Cardiac septum (tissue), 1 donor: ENCODE measurements at regions not wholly inside any gene's neighbourhood (a gene's known extent, or its start where the extent isn't known, plus 50 kb on each side); places are given as distances from the start of the nearest gene placed in this dataset.
"Not testable (repeated sequence)": the region's sequence is repeated elsewhere in the genome, so short reads cannot be mapped to it uniquely, and the experiment has no call there.

Experiments used
- DNase-seq: peaks from one replicate; pipeline ENCODE4 v3.0.0-alpha.2; 2020; ENCODE audit warnings: low spot score
- intact Hi-C: fragments of 100-400 bp; cut with DNase I; formaldehyde crosslinking; loops from one replicate; pipeline ENCODE4 v1.14.0; 2022
- donor health status: DM: no; HTN: no; CAD: no.

- intact Hi-C loops = no loop called here
- DNase-seq = no peak
Measured at GRCh38 chr13:70619936-70620335, 511.7 kb upstream of the KLHL1 start.

GRCh38 chr13:70616847-70617246 is 508.6 kb upstream of the KLHL1 start:
- DNase-seq = no peak
- intact Hi-C loops = no loop called here

GRCh38 chr13:70613295-70613694 is 505.0 kb upstream of the KLHL1 start:
- intact Hi-C loops = no loop called here
- no peak for DNase-seq

- intact Hi-C loops = no loop called here
- no peak for DNase-seq
Measured at GRCh38 chr13:70612881-70613280, 504.6 kb upstream of the KLHL1 start.

GRCh38 chr13:70604448-70604847 is 496.2 kb upstream of the KLHL1 start:
- DNase-seq = no peak
- intact Hi-C loops = no loop called here

- intact Hi-C loops = no loop called here
- DNase-seq = no peak
Measured at GRCh38 chr13:70593716-70594115, 485.5 kb upstream of the KLHL1 start.

GRCh38 chr13:70585109-70585508 is 476.9 kb upstream of the KLHL1 start:
- DNase-seq = no peak
- intact Hi-C loops = no loop called here

- intact Hi-C loops = no loop called here
- no peak for DNase-seq
Measured at GRCh38 chr13:70580825-70581224, 472.6 kb upstream of the KLHL1 start.

GRCh38 chr13:70579941-70580340 is 471.7 kb upstream of the KLHL1 start:
- intact Hi-C loops = loop anchor here (10.0 kb wide), 1 partner anchor 1045 kb away; no protein-coding TSS in a partner anchor

GRCh38 chr13:70571221-70571620 is 463.0 kb upstream of the KLHL1 start:
- no peak for DNase-seq
- intact Hi-C loops = loop anchor here (10.0 kb wide), 1 partner anchor 1036 kb away; no protein-coding TSS in a partner anchor

More at GRCh38 chr13:70579941-70580340, 471.7 kb upstream of the KLHL1 start:
- DNase-seq = no peak

- intact Hi-C loops = no loop called here
- no peak for DNase-seq
Measured at GRCh38 chr13:70568571-70568970, 460.3 kb upstream of the KLHL1 start.

- intact Hi-C loops = no loop called here
Measured at GRCh38 chr13:70544706-70545105, 436.5 kb upstream of the KLHL1 start.

GRCh38 chr13:70541451-70541850 is 433.2 kb upstream of the KLHL1 start:
- DNase-seq = no peak
- intact Hi-C loops = no loop called here

More at GRCh38 chr13:70544706-70545105, 436.5 kb upstream of the KLHL1 start:
- no peak for DNase-seq

GRCh38 chr13:70534466-70534865 is 426.2 kb upstream of the KLHL1 start:
- DNase-seq = no peak
- intact Hi-C loops = no loop called here

GRCh38 chr13:70529652-70530051 is 421.4 kb upstream of the KLHL1 start:
- DNase-seq = no peak
- intact Hi-C loops = no loop called here

GRCh38 chr13:70527599-70527998 is 419.3 kb upstream of the KLHL1 start:
- DNase-seq = no peak
- intact Hi-C loops = no loop called here

GRCh38 chr13:70523622-70524021 is 415.4 kb upstream of the KLHL1 start:
- DNase-seq = no peak
- intact Hi-C loops = no loop called here

- intact Hi-C loops = no loop called here
Measured at GRCh38 chr13:70520275-70521036, 412.2 kb upstream of the KLHL1 start.

GRCh38 chr13:70518081-70518480 is 409.8 kb upstream of the KLHL1 start:
- intact Hi-C loops = no loop called here
- DNase-seq = no peak

More at GRCh38 chr13:70520275-70521036, 412.2 kb upstream of the KLHL1 start:
- DNase-seq = no peak

GRCh38 chr13:70516226-70516625 is 408.0 kb upstream of the KLHL1 start:
- no peak for DNase-seq
- intact Hi-C loops = no loop called here

- intact Hi-C loops, DNase-seq: not testable (repeated sequence)
Measured at GRCh38 chr13:70511861-70512417, 403.7 kb upstream of the KLHL1 start.
